ENCODE measurements at regions not wholly inside any gene's neighbourhood (a gene's known extent, or its start where the extent isn't known, plus 50 kb on each side); places are given as distances from the start of the nearest gene placed in this dataset.
"Not testable (repeated sequence)": the region's sequence is repeated elsewhere in the genome, so short reads cannot be mapped to it uniquely, and the experiment has no call there.

DNA sequence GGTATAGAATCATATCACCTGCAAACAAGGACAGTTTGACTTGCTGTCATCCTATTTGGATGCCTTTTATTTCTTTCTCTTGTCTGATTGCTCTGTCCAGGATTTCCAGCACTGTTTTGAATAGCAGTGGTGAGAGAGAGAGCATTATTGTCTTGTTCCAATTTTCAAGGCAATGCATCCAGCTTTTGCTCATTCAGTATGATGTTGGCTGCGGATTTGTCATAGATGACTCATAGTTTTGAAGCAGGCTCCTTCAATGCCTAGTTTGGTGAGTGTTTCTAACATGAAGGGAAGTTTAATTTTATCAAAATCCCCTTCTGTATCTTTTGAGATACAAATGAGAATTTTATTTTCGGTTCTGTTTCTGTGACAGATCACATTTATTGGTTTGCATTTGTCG lies 518.9 kb downstream of the PCDH11X start:
- DNase-seq: not testable (repeated sequence)

DNA sequence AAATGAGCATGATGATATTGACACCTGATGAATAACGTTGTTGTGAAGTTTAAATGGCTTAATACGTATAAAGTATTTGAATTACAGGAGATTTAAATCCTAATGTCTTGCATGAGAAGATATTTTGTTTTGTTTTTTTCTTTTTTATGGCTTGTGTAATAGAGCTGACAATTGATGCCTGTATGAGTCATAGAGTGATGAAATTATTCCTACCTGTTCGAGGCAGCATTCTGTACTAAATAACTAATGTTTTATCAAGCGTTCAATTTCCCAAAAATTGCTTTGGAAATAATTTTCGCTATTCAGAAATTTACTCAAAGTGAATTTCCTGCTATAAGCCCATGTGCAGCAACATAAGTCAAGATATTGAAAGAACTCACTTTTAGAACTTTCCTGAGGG lies 554.0 kb downstream of the PCDH11X start:
- DNase-seq: not testable (repeated sequence)

GRCh38 chrX:92351065-92351464 lies 571.9 kb downstream of the PCDH11X start:
- not testable (repeated sequence) for DNase-seq

DNA sequence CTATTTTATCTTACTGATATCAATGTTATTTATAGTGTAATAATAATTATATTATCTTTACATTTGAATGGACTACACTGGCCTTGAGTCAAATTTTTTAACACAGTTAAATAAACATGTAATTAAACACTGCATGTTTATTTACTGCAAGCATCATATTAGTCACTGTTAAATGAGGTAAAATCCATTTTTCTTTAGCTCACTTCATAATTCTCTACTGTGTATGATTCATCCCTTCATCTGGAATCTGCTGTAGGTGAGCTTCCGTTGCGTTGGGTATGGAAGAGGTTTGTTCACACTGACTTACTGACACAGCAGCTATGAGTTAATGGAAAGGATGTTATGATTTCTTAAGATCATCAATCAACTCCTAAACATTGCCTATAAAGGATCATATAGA lies 572.3 kb downstream of the PCDH11X start:
- no peak for DNase-seq
